HL-60 (cell line): ENCODE measurements at regions not wholly inside any gene's neighbourhood (a gene's known extent, or its start where the extent isn't known, plus 50 kb on each side); places are given as distances from the start of the nearest gene placed in this dataset.

ENCODE experiments used
- POLR2AphosphoS5 ChIP-seq: IDR thresholded peaks from 2 replicates; pipeline ENCODE4 v1.6.1; 2012; ENCODE audit warnings: low read depth
- SPI1 ChIP-seq: IDR thresholded peaks from 2 replicates; pipeline ENCODE4 v1.6.1; 2012; ENCODE audit warnings: low read depth, mild to moderate bottlenecking, borderline replicate concordance
- TF ChIP-seq, protein P1 (sequence below): IDR thresholded peaks from one replicate; pipeline ENCODE4 v1.5.1; 2011; ENCODE audit warnings: low read length, control low read depth, inconsistent platforms; ENCODE audit not compliant: insufficient read depth
- TF ChIP-seq, protein P2 (sequence below): IDR thresholded peaks from 2 replicates; pipeline ENCODE4 v1.6.1; 2012; ENCODE audit warnings: low read depth; ENCODE audit not compliant: insufficient replicate concordance

DNA sequence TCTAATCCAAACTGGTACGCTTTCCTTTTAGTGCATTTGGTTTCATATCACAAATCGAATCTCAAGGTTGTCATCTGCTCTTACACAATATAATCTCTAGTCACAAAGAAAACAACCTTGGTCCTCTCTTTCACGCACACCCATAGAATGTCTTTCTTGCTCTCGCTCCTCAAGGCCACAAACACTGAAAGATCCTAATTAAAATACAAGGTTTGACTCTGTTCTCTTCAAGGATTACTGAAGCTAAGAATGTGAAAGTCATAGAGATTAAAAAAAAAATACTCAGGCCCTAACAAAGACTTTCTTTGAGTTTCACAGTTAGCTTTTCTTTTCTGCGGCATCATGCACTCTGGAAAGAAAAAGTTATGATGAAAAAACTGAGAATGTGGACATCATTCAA is 891.5 kb downstream of the EFNB2 start:
- TF ChIP-seq, protein P1, sequence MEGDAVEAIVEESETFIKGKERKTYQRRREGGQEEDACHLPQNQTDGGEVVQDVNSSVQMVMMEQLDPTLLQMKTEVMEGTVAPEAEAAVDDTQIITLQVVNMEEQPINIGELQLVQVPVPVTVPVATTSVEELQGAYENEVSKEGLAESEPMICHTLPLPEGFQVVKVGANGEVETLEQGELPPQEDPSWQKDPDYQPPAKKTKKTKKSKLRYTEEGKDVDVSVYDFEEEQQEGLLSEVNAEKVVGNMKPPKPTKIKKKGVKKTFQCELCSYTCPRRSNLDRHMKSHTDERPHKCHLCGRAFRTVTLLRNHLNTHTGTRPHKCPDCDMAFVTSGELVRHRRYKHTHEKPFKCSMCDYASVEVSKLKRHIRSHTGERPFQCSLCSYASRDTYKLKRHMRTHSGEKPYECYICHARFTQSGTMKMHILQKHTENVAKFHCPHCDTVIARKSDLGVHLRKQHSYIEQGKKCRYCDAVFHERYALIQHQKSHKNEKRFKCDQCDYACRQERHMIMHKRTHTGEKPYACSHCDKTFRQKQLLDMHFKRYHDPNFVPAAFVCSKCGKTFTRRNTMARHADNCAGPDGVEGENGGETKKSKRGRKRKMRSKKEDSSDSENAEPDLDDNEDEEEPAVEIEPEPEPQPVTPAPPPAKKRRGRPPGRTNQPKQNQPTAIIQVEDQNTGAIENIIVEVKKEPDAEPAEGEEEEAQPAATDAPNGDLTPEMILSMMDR, result no peak
- TF ChIP-seq SPI1 (no peak), POLR2AphosphoS5 (no peak)
- TF ChIP-seq, protein P2, sequence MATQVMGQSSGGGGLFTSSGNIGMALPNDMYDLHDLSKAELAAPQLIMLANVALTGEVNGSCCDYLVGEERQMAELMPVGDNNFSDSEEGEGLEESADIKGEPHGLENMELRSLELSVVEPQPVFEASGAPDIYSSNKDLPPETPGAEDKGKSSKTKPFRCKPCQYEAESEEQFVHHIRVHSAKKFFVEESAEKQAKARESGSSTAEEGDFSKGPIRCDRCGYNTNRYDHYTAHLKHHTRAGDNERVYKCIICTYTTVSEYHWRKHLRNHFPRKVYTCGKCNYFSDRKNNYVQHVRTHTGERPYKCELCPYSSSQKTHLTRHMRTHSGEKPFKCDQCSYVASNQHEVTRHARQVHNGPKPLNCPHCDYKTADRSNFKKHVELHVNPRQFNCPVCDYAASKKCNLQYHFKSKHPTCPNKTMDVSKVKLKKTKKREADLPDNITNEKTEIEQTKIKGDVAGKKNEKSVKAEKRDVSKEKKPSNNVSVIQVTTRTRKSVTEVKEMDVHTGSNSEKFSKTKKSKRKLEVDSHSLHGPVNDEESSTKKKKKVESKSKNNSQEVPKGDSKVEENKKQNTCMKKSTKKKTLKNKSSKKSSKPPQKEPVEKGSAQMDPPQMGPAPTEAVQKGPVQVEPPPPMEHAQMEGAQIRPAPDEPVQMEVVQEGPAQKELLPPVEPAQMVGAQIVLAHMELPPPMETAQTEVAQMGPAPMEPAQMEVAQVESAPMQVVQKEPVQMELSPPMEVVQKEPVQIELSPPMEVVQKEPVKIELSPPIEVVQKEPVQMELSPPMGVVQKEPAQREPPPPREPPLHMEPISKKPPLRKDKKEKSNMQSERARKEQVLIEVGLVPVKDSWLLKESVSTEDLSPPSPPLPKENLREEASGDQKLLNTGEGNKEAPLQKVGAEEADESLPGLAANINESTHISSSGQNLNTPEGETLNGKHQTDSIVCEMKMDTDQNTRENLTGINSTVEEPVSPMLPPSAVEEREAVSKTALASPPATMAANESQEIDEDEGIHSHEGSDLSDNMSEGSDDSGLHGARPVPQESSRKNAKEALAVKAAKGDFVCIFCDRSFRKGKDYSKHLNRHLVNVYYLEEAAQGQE, result no peak
